ENCODE measurements at regions not wholly inside any gene's neighbourhood (a gene's known extent, or its start where the extent isn't known, plus 50 kb on each side); places are given as distances from the start of the nearest gene placed in this dataset.
A peak's percentile ranks its signal among the peaks of the same experiment; 100 is the strongest.

DNA sequence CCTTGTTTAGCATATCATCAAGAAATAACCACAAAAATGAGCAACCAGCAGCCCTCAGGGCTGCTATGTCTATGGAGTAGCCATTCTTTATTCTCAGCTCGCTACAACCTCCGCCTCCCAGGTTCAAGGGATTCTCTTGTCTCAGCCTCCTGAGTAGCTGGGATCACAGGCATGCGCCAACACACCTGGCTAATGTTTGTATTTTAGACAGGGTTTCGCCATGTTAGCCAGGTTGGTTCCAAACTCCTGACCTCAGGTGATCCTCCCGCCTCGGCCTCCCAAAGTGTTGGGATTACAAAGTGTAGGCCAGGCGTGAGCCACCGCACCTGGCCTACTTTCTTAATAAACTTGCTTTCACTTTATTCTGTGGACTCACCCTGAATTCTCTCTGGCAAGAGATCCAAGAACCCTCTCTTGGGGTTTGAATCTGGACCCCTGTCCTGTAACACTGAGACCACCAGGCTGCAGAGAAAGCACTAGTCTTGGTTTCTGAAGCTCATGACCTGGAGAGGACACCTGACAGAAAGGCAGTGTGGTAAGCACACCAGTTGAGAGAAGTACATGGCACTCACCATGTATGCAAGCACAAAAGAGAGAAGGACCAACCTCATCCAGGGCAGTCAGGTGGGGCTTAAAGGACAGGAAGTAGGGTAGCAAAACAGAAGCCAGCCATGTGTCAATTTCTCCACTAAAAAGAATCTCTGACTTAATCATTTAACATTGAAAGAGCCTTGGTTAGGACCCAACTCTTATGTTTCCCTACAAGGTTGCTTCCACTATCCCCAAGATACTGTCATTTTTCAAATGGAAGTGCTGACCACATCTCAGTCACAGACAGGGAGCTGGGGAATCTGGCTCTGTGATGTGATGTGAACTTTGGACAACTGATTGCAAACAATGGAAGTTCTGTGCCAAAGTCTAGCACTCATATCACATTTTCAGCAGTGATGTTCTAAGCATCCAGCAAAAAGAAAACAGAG, 97.4 kb upstream of the DST start (continued):
- TF ChIP-seq, protein P1, sequence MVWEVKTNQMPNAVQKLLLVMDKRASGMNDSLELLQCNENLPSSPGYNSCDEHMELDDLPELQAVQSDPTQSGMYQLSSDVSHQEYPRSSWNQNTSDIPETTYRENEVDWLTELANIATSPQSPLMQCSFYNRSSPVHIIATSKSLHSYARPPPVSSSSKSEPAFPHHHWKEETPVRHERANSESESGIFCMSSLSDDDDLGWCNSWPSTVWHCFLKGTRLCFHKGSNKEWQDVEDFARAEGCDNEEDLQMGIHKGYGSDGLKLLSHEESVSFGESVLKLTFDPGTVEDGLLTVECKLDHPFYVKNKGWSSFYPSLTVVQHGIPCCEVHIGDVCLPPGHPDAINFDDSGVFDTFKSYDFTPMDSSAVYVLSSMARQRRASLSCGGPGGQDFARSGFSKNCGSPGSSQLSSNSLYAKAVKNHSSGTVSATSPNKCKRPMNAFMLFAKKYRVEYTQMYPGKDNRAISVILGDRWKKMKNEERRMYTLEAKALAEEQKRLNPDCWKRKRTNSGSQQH (CRISPR knock-in tag; IDR thresholded peaks at IDR 0.05; ENCODE audit: low read depth): no peak
- TF ChIP-seq XBP1 (CRISPR knock-in tag; IDR thresholded peaks at IDR 0.05) (no peak), BRCA1 (CRISPR knock-in tag; IDR thresholded peaks at IDR 0.05) (0 out of 2 replicates have a peak, but pooled peaks have one; percentile 25), SYNCRIP (IDR thresholded peaks at IDR 0.05; ENCODE audit: insufficient read depth, low read depth, low read length) (no peak), CHCHD3 (CRISPR knock-in tag; IDR thresholded peaks at IDR 0.05) (no peak), ZNF17 (CRISPR knock-in tag; IDR thresholded peaks at IDR 0.05) (no peak), ZNF329 (CRISPR knock-in tag; IDR thresholded peaks at IDR 0.05; ENCODE audit: low read depth) (no peak), MTF1 (CRISPR knock-in tag; IDR thresholded peaks at IDR 0.05) (no peak), ZNF83 (CRISPR knock-in tag; IDR thresholded peaks at IDR 0.05; ENCODE audit: borderline replicate concordance) (0 out of 2 replicates have a peak, but pooled peaks have one; percentile 2), PHF5A (CRISPR knock-in tag; IDR thresholded peaks at IDR 0.05; ENCODE audit: low read depth, unreplicated experiment) (no peak)
- TF ChIP-seq, protein P2, sequence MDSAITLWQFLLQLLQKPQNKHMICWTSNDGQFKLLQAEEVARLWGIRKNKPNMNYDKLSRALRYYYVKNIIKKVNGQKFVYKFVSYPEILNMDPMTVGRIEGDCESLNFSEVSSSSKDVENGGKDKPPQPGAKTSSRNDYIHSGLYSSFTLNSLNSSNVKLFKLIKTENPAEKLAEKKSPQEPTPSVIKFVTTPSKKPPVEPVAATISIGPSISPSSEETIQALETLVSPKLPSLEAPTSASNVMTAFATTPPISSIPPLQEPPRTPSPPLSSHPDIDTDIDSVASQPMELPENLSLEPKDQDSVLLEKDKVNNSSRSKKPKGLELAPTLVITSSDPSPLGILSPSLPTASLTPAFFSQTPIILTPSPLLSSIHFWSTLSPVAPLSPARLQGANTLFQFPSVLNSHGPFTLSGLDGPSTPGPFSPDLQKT (CRISPR knock-in tag; IDR thresholded peaks at IDR 0.05; ENCODE audit: borderline replicate concordance): no peak
- TF ChIP-seq, protein P3, sequence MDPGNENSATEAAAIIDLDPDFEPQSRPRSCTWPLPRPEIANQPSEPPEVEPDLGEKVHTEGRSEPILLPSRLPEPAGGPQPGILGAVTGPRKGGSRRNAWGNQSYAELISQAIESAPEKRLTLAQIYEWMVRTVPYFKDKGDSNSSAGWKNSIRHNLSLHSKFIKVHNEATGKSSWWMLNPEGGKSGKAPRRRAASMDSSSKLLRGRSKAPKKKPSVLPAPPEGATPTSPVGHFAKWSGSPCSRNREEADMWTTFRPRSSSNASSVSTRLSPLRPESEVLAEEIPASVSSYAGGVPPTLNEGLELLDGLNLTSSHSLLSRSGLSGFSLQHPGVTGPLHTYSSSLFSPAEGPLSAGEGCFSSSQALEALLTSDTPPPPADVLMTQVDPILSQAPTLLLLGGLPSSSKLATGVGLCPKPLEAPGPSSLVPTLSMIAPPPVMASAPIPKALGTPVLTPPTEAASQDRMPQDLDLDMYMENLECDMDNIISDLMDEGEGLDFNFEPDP (CRISPR knock-in tag; conservative IDR thresholded peaks at IDR 0.05): no peak
- TF ChIP-seq, protein P4, sequence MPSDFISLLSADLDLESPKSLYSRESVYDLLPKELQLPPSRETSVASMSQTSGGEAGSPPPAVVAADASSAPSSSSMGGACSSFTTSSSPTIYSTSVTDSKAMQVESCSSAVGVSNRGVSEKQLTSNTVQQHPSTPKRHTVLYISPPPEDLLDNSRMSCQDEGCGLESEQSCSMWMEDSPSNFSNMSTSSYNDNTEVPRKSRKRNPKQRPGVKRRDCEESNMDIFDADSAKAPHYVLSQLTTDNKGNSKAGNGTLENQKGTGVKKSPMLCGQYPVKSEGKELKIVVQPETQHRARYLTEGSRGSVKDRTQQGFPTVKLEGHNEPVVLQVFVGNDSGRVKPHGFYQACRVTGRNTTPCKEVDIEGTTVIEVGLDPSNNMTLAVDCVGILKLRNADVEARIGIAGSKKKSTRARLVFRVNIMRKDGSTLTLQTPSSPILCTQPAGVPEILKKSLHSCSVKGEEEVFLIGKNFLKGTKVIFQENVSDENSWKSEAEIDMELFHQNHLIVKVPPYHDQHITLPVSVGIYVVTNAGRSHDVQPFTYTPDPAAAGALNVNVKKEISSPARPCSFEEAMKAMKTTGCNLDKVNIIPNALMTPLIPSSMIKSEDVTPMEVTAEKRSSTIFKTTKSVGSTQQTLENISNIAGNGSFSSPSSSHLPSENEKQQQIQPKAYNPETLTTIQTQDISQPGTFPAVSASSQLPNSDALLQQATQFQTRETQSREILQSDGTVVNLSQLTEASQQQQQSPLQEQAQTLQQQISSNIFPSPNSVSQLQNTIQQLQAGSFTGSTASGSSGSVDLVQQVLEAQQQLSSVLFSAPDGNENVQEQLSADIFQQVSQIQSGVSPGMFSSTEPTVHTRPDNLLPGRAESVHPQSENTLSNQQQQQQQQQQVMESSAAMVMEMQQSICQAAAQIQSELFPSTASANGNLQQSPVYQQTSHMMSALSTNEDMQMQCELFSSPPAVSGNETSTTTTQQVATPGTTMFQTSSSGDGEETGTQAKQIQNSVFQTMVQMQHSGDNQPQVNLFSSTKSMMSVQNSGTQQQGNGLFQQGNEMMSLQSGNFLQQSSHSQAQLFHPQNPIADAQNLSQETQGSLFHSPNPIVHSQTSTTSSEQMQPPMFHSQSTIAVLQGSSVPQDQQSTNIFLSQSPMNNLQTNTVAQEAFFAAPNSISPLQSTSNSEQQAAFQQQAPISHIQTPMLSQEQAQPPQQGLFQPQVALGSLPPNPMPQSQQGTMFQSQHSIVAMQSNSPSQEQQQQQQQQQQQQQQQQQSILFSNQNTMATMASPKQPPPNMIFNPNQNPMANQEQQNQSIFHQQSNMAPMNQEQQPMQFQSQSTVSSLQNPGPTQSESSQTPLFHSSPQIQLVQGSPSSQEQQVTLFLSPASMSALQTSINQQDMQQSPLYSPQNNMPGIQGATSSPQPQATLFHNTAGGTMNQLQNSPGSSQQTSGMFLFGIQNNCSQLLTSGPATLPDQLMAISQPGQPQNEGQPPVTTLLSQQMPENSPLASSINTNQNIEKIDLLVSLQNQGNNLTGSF (CRISPR knock-in tag; IDR thresholded peaks at IDR 0.05): no peak
- TF ChIP-seq, protein P5, sequence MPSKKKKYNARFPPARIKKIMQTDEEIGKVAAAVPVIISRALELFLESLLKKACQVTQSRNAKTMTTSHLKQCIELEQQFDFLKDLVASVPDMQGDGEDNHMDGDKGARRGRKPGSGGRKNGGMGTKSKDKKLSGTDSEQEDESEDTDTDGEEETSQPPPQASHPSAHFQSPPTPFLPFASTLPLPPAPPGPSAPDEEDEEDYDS (CRISPR knock-in tag; IDR thresholded peaks at IDR 0.05): 0 out of 2 replicates have a peak, but pooled peaks have one; percentile 30

Measured in HepG2 (cell line).